ENCODE measurements at regions not wholly inside any gene's neighbourhood (a gene's known extent, or its start where the extent isn't known, plus 50 kb on each side); places are given as distances from the start of the nearest gene placed in this dataset.

GRCh38 chr4:170522427-170522970 is 432.7 kb upstream of the AADAT start:
- TF ChIP-seq ATF7 (IDR thresholded peaks at IDR 0.05) (no peak), EZH2 (IDR thresholded peaks at IDR 0.05; ENCODE audit: borderline replicate concordance, low read depth, low read length) (no peak), SRSF9 (IDR thresholded peaks at IDR 0.05; ENCODE audit: borderline replicate concordance, low read depth, low read length) (no peak), POLR2A (conservative IDR thresholded peaks at IDR 0.05) (no peak), LEF1 (IDR thresholded peaks at IDR 0.05) (no peak), CTCF (IDR thresholded peaks at IDR 0.05 in 2 of 3, conservative IDR thresholded peaks at IDR 0.05 in 1 of 3; ENCODE audit: insufficient read depth in 2 of 3, low read depth in 1 of 3, low read length in 3 of 3) (no peak), ZZZ3 (IDR thresholded peaks at IDR 0.05) (no peak), NR2C2 (CRISPR knock-in tag; IDR thresholded peaks at IDR 0.05) (no peak), NR2C2 (tag; IDR thresholded peaks at IDR 0.05) (no peak), RCOR1 (IDR thresholded peaks at IDR 0.05; ENCODE audit: borderline replicate concordance in 1 of 2, low read depth in 2 of 2, low read length in 2 of 2) (no peak), POLR2H (tag; IDR thresholded peaks at IDR 0.05; ENCODE audit: low read depth) (no peak)

All from K562 (cell line).